ENCODE measurements at regions not wholly inside any gene's neighbourhood (a gene's known extent, or its start where the extent isn't known, plus 50 kb on each side); places are given as distances from the start of the nearest gene placed in this dataset.
"Not testable (repeated sequence)": the region's sequence is repeated elsewhere in the genome, so short reads cannot be mapped to it uniquely, and the experiment has no call there.

GRCh38 chr20:40893610-40894236 is 134.9 kb upstream of the TOP1 start:
- no peak for DNase-seq

GRCh38 chr20:40894237-40894630 is 134.4 kb upstream of the TOP1 start:
- no peak for DNase-seq

GRCh38 chr20:40895182-40895581 is 133.4 kb upstream of the TOP1 start:
- no peak for DNase-seq

- no peak for DNase-seq
Measured at GRCh38 chr20:40896814-40897700, 131.6 kb upstream of the TOP1 start.

GRCh38 chr20:40899344-40899743 is 129.3 kb upstream of the TOP1 start:
- DNase-seq: no peak

- no peak for DNase-seq
Measured at GRCh38 chr20:40900666-40901215, 127.9 kb upstream of the TOP1 start.

GRCh38 chr20:40902661-40903060 is 126.0 kb upstream of the TOP1 start:
- peak in 2 of 14 donors; percentile 1 to 2 for DNase-seq

- no peak for DNase-seq
Measured at GRCh38 chr20:40908309-40908708, 120.3 kb upstream of the TOP1 start.

GRCh38 chr20:40909489-40909888 is 119.1 kb upstream of the TOP1 start:
- DNase-seq: not testable (repeated sequence)

GRCh38 chr20:40910436-40910835 is 118.2 kb upstream of the TOP1 start:
- DNase-seq: not testable (repeated sequence)

GRCh38 chr20:40911152-40911551 is 117.5 kb upstream of the TOP1 start:
- not testable (repeated sequence) for DNase-seq

GRCh38 chr20:40913224-40914185 is 115.1 kb upstream of the TOP1 start:
- DNase-seq: no peak

- DNase-seq: no peak
Measured at GRCh38 chr20:40915756-40916155, 112.9 kb upstream of the TOP1 start.

GRCh38 chr20:40916276-40916675 is 112.3 kb upstream of the TOP1 start:
- DNase-seq: no peak

GRCh38 chr20:40920291-40920690 is 108.3 kb upstream of the TOP1 start:
- DNase-seq: no peak

GRCh38 chr20:40922865-40923264 is 105.8 kb upstream of the TOP1 start:
- DNase-seq: no peak

- DNase-seq: peak in 1 of 14 donors; percentile 2
Measured at GRCh38 chr20:40925829-40926510, 102.7 kb upstream of the TOP1 start.

GRCh38 chr20:40926928-40927327 is 101.7 kb upstream of the TOP1 start:
- no peak for DNase-seq

GRCh38 chr20:40930561-40930960 is 98.1 kb upstream of the TOP1 start:
- no peak for DNase-seq

GRCh38 chr20:40931410-40932044 is 97.1 kb upstream of the TOP1 start:
- DNase-seq: no peak

GRCh38 chr20:40932436-40932835 is 96.2 kb upstream of the TOP1 start:
- no peak for DNase-seq

Measured in C1 segment of cervical spinal cord (tissue), 14 donors.